ENCODE measurements at regions not wholly inside any gene's neighbourhood (a gene's known extent, or its start where the extent isn't known, plus 50 kb on each side); places are given as distances from the start of the nearest gene placed in this dataset.

DNA sequence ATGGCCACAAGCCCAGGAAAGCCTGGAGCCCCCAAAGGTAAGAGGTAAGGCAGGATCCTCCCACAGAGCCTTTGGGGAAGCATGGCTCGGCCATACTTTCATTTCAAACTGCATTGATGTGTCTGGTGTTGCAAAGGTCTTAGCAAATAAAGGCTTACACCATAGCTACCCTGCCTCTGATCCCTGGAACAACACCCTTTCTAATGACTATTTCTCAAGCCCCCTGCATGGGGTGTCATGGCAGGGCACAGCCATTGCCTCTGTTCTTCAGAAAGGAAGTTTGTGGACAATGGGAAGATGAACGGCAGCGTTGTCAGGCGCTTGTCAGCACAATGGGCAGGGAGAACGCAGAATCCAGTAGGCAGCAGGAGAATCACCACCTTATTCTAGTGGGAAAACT lies 435.0 kb upstream of the SMIM21 start:
- TF ChIP-seq, protein P1, sequence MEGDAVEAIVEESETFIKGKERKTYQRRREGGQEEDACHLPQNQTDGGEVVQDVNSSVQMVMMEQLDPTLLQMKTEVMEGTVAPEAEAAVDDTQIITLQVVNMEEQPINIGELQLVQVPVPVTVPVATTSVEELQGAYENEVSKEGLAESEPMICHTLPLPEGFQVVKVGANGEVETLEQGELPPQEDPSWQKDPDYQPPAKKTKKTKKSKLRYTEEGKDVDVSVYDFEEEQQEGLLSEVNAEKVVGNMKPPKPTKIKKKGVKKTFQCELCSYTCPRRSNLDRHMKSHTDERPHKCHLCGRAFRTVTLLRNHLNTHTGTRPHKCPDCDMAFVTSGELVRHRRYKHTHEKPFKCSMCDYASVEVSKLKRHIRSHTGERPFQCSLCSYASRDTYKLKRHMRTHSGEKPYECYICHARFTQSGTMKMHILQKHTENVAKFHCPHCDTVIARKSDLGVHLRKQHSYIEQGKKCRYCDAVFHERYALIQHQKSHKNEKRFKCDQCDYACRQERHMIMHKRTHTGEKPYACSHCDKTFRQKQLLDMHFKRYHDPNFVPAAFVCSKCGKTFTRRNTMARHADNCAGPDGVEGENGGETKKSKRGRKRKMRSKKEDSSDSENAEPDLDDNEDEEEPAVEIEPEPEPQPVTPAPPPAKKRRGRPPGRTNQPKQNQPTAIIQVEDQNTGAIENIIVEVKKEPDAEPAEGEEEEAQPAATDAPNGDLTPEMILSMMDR (IDR thresholded peaks at IDR 0.05) = no peak
- TF ChIP-seq POLR2A (IDR thresholded peaks at IDR 0.05) = no peak
- no peak for TF ChIP-seq EP300 (IDR thresholded peaks at IDR 0.05)
- TF ChIP-seq POLR2AphosphoS5 (IDR thresholded peaks at IDR 0.05) = no peak
